ENCODE measurements at regions not wholly inside any gene's neighbourhood (a gene's known extent, or its start where the extent isn't known, plus 50 kb on each side); places are given as distances from the start of the nearest gene placed in this dataset.

GRCh38 chr9:105148328-105149006, 96.0 kb upstream of the SLC44A1 start:
- BruUV-seq (replicated peaks), result no TSS peak
- ATAC-seq (no peak), DNase-seq (ENCODE audit: low read depth, low spot score) (no peak)
- intact Hi-C loops (cut with micrococcal nuclease; ENCODE audit: unreplicated experiment), result no loop called here
- in situ Hi-C loops (cut with HindIII; ENCODE audit: low pct_unique_long_range_greater_than_20kb, low sequenced_read_pairs), result no loop called here
- no peaks in the 10 kb centered on the region for H3K9me3 ChIP-seq (ENCODE audit: control insufficient read depth, insufficient read depth, low read depth, low read length)
- no peaks in the 10 kb centered on the region for H3K36me3 ChIP-seq (ENCODE audit: control insufficient read depth, insufficient read depth, low read length)
- CTCF ChIA-PET, result interaction anchor here (0.8 kb wide), 1 partner anchor 224 kb away, joined by 10 read pairs; no protein-coding TSS in a partner anchor
- no peak overlapping the region for H3K4me3 ChIP-seq (ENCODE audit: low read depth in 2 of 2, low read length in 2 of 2)
- H3K27ac ChIP-seq (ENCODE audit: low read length), result no peak overlapping the region
- H3K4me1 ChIP-seq (ENCODE audit: control insufficient read depth, insufficient read depth, low read length), result no peaks in the 10 kb centered on the region
- no peaks in the 10 kb centered on the region for H3K27me3 ChIP-seq (ENCODE audit: control insufficient read depth, insufficient read depth, low read length)
- TF ChIP-seq TCF7L2 (IDR thresholded peaks at IDR 0.05; ENCODE audit: low read depth, low read length) (no peak), REST (IDR thresholded peaks at IDR 0.05; ENCODE audit: insufficient read depth in 1 of 2, low read depth in 2 of 2, low read length in 1 of 2) (no peak), SIN3A (IDR thresholded peaks at IDR 0.05; ENCODE audit: borderline replicate concordance, insufficient read depth, low read depth, low read length) (no peak), POLR2AphosphoS5 (IDR thresholded peaks at IDR 0.05; ENCODE audit: low read depth, low read length) (no peak), CTCF (IDR thresholded peaks at IDR 0.05) (no peak; the same call in 1 of the 2 replicates)
- POLR2A ChIA-PET, result no interaction called here

GRCh38 chr9:105150991-105151685, 93.3 kb upstream of the SLC44A1 start:
- Histone ChIP-seq H3K36me3 (ENCODE audit: control insufficient read depth, insufficient read depth, low read length) (no peaks in the 10 kb centered on the region), H3K4me1 (ENCODE audit: control insufficient read depth, insufficient read depth, low read length) (no peaks in the 10 kb centered on the region), H3K9me3 (ENCODE audit: control insufficient read depth, insufficient read depth, low read depth, low read length) (no peaks in the 10 kb centered on the region), H3K27me3 (ENCODE audit: control insufficient read depth, insufficient read depth, low read length) (no peaks in the 10 kb centered on the region), H3K27ac (ENCODE audit: low read length) (no peak overlapping the region), H3K4me3 (ENCODE audit: low read depth in 2 of 2, low read length in 2 of 2) (no peak overlapping the region)
- TF ChIP-seq CTCF (IDR thresholded peaks at IDR 0.05) (no peak), SIN3A (IDR thresholded peaks at IDR 0.05; ENCODE audit: borderline replicate concordance, insufficient read depth, low read depth, low read length) (no peak), REST (IDR thresholded peaks at IDR 0.05; ENCODE audit: insufficient read depth in 1 of 2, low read depth in 2 of 2, low read length in 1 of 2) (no peak), TCF7L2 (IDR thresholded peaks at IDR 0.05; ENCODE audit: low read depth, low read length) (no peak), POLR2AphosphoS5 (IDR thresholded peaks at IDR 0.05; ENCODE audit: low read depth, low read length) (no peak)
- DNase-seq (ENCODE audit: low read depth, low spot score) (no peak), ATAC-seq (no peak)
- in situ Hi-C loops (cut with HindIII; ENCODE audit: low pct_unique_long_range_greater_than_20kb, low sequenced_read_pairs), result no loop called here
- POLR2A ChIA-PET, result no interaction called here
- CTCF ChIA-PET, result no interaction called here
- intact Hi-C loops (cut with micrococcal nuclease; ENCODE audit: unreplicated experiment), result loop anchor here (2.0 to 10.0 kb wide), 2 partner anchors 70 to 346 kb away; no protein-coding TSS in a partner anchor
- no TSS peak for BruUV-seq (replicated peaks)
